GM12892 (cell line): ENCODE measurements at regions not wholly inside any gene's neighbourhood (a gene's known extent, or its start where the extent isn't known, plus 50 kb on each side); places are given as distances from the start of the nearest gene placed in this dataset.

ENCODE experiments used
- POLR2A ChIP-seq: IDR thresholded peaks from 2 replicates; pipeline ENCODE4 v1.6.1; 2011; ENCODE audit warnings: low read depth, low read length, control low read depth
- POLR2AphosphoS5 ChIP-seq: IDR thresholded peaks from 2 replicates; pipeline ENCODE4 v1.6.1; 2011; ENCODE audit warnings: low read depth, low read length, control low read depth
- TAF1 ChIP-seq: IDR thresholded peaks from 2 replicates; pipeline ENCODE4 v1.6.1; 2011; ENCODE audit warnings: low read depth, mild to moderate bottlenecking, control low read depth, low read length, borderline replicate concordance

DNA sequence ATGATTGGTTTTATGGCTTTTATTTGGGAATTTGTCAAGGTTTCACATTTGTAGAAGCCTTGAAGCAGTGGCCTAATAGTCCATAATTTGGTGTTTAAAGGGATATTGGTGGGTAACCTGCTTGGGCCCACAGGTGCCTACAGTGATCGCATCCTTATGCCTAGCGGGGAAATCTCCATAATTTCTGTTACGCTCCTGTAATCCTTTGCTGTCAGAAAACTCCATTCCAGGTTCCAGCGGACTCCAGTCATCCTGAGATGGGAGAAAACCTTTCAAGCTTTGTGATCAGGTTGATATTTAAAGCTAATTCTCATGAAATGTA lies 257.0 kb upstream of the JADE1 start:
- TF ChIP-seq POLR2A, result no peak
- TF ChIP-seq POLR2AphosphoS5, result no peak
- no peak for TF ChIP-seq TAF1
